Mesenchymal stem cell (in vitro differentiated cells and primary cell): ENCODE measurements at regions not wholly inside any gene's neighbourhood (a gene's known extent, or its start where the extent isn't known, plus 50 kb on each side); places are given as distances from the start of the nearest gene placed in this dataset.

ENCODE experiments used
- DNase-seq: peaks from one replicate; pipeline ENCODE4 v3.0.0-alpha.2; 2013
- H2AFZ ChIP-seq: one replicate; pipeline ENCODE4 v1.6.1; 2013; ENCODE audit warnings: low read depth, mild to moderate bottlenecking, control low read depth, inconsistent platforms, low read length, moderate library complexity
- H2AK5ac ChIP-seq: 2 replicates; pipeline ENCODE4 v1.6.1; 2013; ENCODE audit warnings: low read length, moderate library complexity, mild to moderate bottlenecking, inconsistent platforms; ENCODE audit not compliant: severe bottlenecking
- H2BK120ac ChIP-seq: one replicate; pipeline ENCODE4 v1.6.1; 2013; ENCODE audit warnings: low read depth, mild to moderate bottlenecking, inconsistent platforms, low read length, moderate library complexity
- H2BK12ac ChIP-seq, 2 experiments: one replicate each; pipeline ENCODE4 v1.6.1; 2013; ENCODE audit warnings: inconsistent platforms in 2 of 2, low read length in 2 of 2, mild to moderate bottlenecking in 2 of 2, moderate library complexity in 2 of 2, control low read depth in 1 of 2
- H2BK15ac ChIP-seq: one replicate; pipeline ENCODE4 v1.6.1; 2013; ENCODE audit warnings: mild to moderate bottlenecking, low read depth, inconsistent platforms; ENCODE audit not compliant: poor library complexity, severe bottlenecking
- H2BK5ac ChIP-seq: 2 replicates; pipeline ENCODE4 v1.6.1; 2013; ENCODE audit warnings: low read depth, mild to moderate bottlenecking, low read length, control low read depth, inconsistent platforms; ENCODE audit not compliant: poor library complexity, severe bottlenecking
- H3K14ac ChIP-seq, 2 experiments: one replicate each; pipeline ENCODE4 v1.6.1; 2013; ENCODE audit warnings: inconsistent platforms in 2 of 2, low read length in 2 of 2, control low read depth in 1 of 2, mild to moderate bottlenecking in 1 of 2, moderate library complexity in 1 of 2
- H3K18ac ChIP-seq, 2 experiments: one replicate each; pipeline ENCODE4 v1.6.1; 2013; ENCODE audit warnings: inconsistent platforms in 2 of 2, low read length in 2 of 2, control low read depth in 1 of 2, low read depth in 1 of 2, mild to moderate bottlenecking in 1 of 2
- H3K23ac ChIP-seq, 2 experiments: one replicate each; pipeline ENCODE4 v1.6.1; 2013; ENCODE audit warnings: inconsistent platforms in 2 of 2, low read length in 2 of 2, mild to moderate bottlenecking in 2 of 2, moderate library complexity in 2 of 2, control low read depth in 1 of 2
- H3K27ac ChIP-seq: 2 replicates; pipeline ENCODE4 v1.5.1; 2013; ENCODE audit warnings: mild to moderate bottlenecking, moderate library complexity, low read length, control low read depth, inconsistent platforms; ENCODE audit not compliant: poor library complexity, severe bottlenecking
- H3K27me3 ChIP-seq, 2 experiments: 2 replicates each; pipeline versions ENCODE4 v1.6.1 to v1.7.0; 2013; ENCODE audit warnings: low read length in 2 of 2, mild to moderate bottlenecking in 2 of 2, moderate library complexity in 2 of 2, control low read depth in 1 of 2, inconsistent platforms in 1 of 2; ENCODE audit not compliant: control insufficient read depth in 1 of 2, insufficient read depth in 1 of 2
- H3K36me3 ChIP-seq, 2 experiments: 2 replicates each; pipeline versions ENCODE4 v1.6.1 to v1.7.0; 2013; ENCODE audit warnings: low read length in 2 of 2, control low read depth in 1 of 2, inconsistent platforms in 1 of 2, low read depth in 1 of 2, mild to moderate bottlenecking in 1 of 2; ENCODE audit not compliant: insufficient read depth in 2 of 2, control insufficient read depth in 1 of 2
- H3K4ac ChIP-seq, 2 experiments: one replicate each; pipeline ENCODE4 v1.6.1; 2013; ENCODE audit warnings: inconsistent platforms in 2 of 2, low read length in 2 of 2, mild to moderate bottlenecking in 2 of 2, moderate library complexity in 2 of 2, control low read depth in 1 of 2, low read depth in 1 of 2
- H3K4me1 ChIP-seq: 2 replicates; pipeline ENCODE4 v1.6.1; 2013; ENCODE audit warnings: low read depth, low read length, control low read depth; ENCODE audit not compliant: control insufficient read depth, insufficient read depth
- H3K4me2 ChIP-seq: 2 replicates; pipeline ENCODE4 v1.6.1; 2013; ENCODE audit warnings: low read length, mild to moderate bottlenecking, inconsistent platforms; ENCODE audit not compliant: poor library complexity, severe bottlenecking
- H3K4me3 ChIP-seq, 2 experiments: 2 replicates each; pipeline versions ENCODE4 v1.5.1 to v1.7.0; 2013; ENCODE audit warnings: low read length in 2 of 2, mild to moderate bottlenecking in 2 of 2, control low read depth in 1 of 2, low read depth in 1 of 2; ENCODE audit not compliant: insufficient read depth in 1 of 2
- H3K79me1 ChIP-seq: replicated peaks from 2 replicates; pipeline ENCODE4 v1.6.1; 2013; ENCODE audit warnings: mild to moderate bottlenecking, control low read depth, low read length, inconsistent platforms; ENCODE audit not compliant: poor library complexity, severe bottlenecking
- H3K9ac ChIP-seq: 2 replicates; pipeline ENCODE4 v1.7.0; 2013; ENCODE audit warnings: mild to moderate bottlenecking, low read length, moderate library complexity
- H3K9me3 ChIP-seq: 2 replicates; pipeline ENCODE4 v1.7.0; 2013; ENCODE audit warnings: mild to moderate bottlenecking, low read length; ENCODE audit not compliant: control insufficient read depth
- H4K8ac ChIP-seq: one replicate; pipeline ENCODE4 v1.6.1; 2013; ENCODE audit warnings: inconsistent platforms, mild to moderate bottlenecking, low read length, moderate library complexity
- H4K91ac ChIP-seq: one replicate; pipeline ENCODE4 v1.6.1; 2013; ENCODE audit warnings: mild to moderate bottlenecking, low read length, inconsistent platforms
- WGBS: methylation state at CpG from one replicate; pipeline ENCODE4 v1.1.7; 2013; ENCODE audit warnings: mixed read lengths; 5-methylcytosine and 5-hydroxymethylcytosine counted together

- H2BK12ac ChIP-seq = no peak overlapping the region
- H2AFZ ChIP-seq = no peak overlapping the region
- H2BK15ac ChIP-seq = no peak overlapping the region
- H2AK5ac ChIP-seq = no peak overlapping the region
- no peak for DNase-seq
- H3K9ac ChIP-seq = no peak overlapping the region
- H3K9me3 ChIP-seq = peaks cover 5% of the 10 kb centered on the region
- no peak overlapping the region for H3K18ac ChIP-seq
- no peaks in the 10 kb centered on the region for H3K27me3 ChIP-seq
- H2BK120ac ChIP-seq = no peak overlapping the region
- H3K79me1 ChIP-seq = no peaks in the 10 kb centered on the region
- H4K8ac ChIP-seq = no peak overlapping the region
- WGBS = 63% methylated on average over 2 of the region's 2 CpGs
- no peak overlapping the region for H3K4ac ChIP-seq
- H3K36me3 ChIP-seq = no peaks in the 10 kb centered on the region
- H4K91ac ChIP-seq = no peak overlapping the region
- H3K27ac ChIP-seq = no peak overlapping the region
- no peak overlapping the region for H3K4me3 ChIP-seq
- H3K14ac ChIP-seq = no peak overlapping the region
- H3K4me2 ChIP-seq = no peak overlapping the region
- H2BK5ac ChIP-seq = no peak overlapping the region
- no peaks in the 10 kb centered on the region for H3K4me1 ChIP-seq
- no peak overlapping the region for H3K23ac ChIP-seq
Measured at GRCh38 chr2:14051401-14051800, 581.1 kb upstream of the LRATD1 start.

- Histone ChIP-seq H3K79me1 (no peaks in the 10 kb centered on the region), H4K8ac (no peak overlapping the region), H3K4ac (no peak overlapping the region), H3K14ac (no peak overlapping the region), H2BK120ac (no peak overlapping the region), H3K4me3 (no peak overlapping the region), H2BK12ac (no peak overlapping the region), H3K36me3 (no peaks in the 10 kb centered on the region), H2AFZ (no peak overlapping the region), H2AK5ac (no peak overlapping the region), H4K91ac (no peak overlapping the region), H3K18ac (no peak overlapping the region), H3K4me1 (no peaks in the 10 kb centered on the region), H3K9ac (no peak overlapping the region), H2BK15ac (no peak overlapping the region), H3K27me3 (no peaks in the 10 kb centered on the region), H3K4me2 (no peak overlapping the region), H3K27ac (no peak overlapping the region), H3K9me3 (peaks cover 5% of the 10 kb centered on the region), H2BK5ac (no peak overlapping the region), H3K23ac (no peak overlapping the region)
- 90% methylated on average over 3 of the region's 4 CpGs for WGBS
- no peak for DNase-seq
Measured at GRCh38 chr2:14053105-14053504, 579.4 kb upstream of the LRATD1 start.

GRCh38 chr2:14064346-14064745, 568.2 kb upstream of the LRATD1 start:
- H3K9ac ChIP-seq = no peak overlapping the region
- no peak overlapping the region for H3K27ac ChIP-seq
- peaks cover 4% of the 10 kb centered on the region for H3K9me3 ChIP-seq
- H2BK12ac ChIP-seq = no peak overlapping the region
- no peak overlapping the region for H2BK15ac ChIP-seq
- no peak overlapping the region for H3K18ac ChIP-seq
- no peaks in the 10 kb centered on the region for H3K27me3 ChIP-seq
- H2BK5ac ChIP-seq = no peak overlapping the region
- H3K4me2 ChIP-seq = no peak overlapping the region
- 50% methylated on average over 1 of the region's 2 CpGs for WGBS
- no peak overlapping the region for H3K4ac ChIP-seq
- no peak overlapping the region for H3K14ac ChIP-seq
- no peak overlapping the region for H2BK120ac ChIP-seq
- H3K4me3 ChIP-seq = no peak overlapping the region
- H3K4me1 ChIP-seq = no peaks in the 10 kb centered on the region
- H3K36me3 ChIP-seq = no peaks in the 10 kb centered on the region
- no peak overlapping the region for H3K23ac ChIP-seq
- no peak for DNase-seq
- H3K79me1 ChIP-seq = no peaks in the 10 kb centered on the region
- H4K8ac ChIP-seq = no peak overlapping the region
- H2AFZ ChIP-seq = no peak overlapping the region
- no peak overlapping the region for H4K91ac ChIP-seq
- H2AK5ac ChIP-seq = no peak overlapping the region

GRCh38 chr2:14072338-14072737, 560.2 kb upstream of the LRATD1 start:
- no CpG with 5 or more reads among the region's 1 CpG for WGBS
- H3K79me1 ChIP-seq = no peaks in the 10 kb centered on the region
- H2BK12ac ChIP-seq = no peak overlapping the region
- no peak overlapping the region for H4K91ac ChIP-seq
- no peaks in the 10 kb centered on the region for H3K27me3 ChIP-seq
- no peak overlapping the region for H4K8ac ChIP-seq
- H3K4me1 ChIP-seq = no peaks in the 10 kb centered on the region
- H3K9ac ChIP-seq = no peak overlapping the region
- H2AFZ ChIP-seq = no peak overlapping the region
- H3K27ac ChIP-seq = no peak overlapping the region
- no peaks in the 10 kb centered on the region for H3K36me3 ChIP-seq
- H3K4me3 ChIP-seq = no peak overlapping the region
- no peak for DNase-seq
- no peak overlapping the region for H3K18ac ChIP-seq
- H2AK5ac ChIP-seq = no peak overlapping the region
- no peak overlapping the region for H3K14ac ChIP-seq
- no peak overlapping the region for H3K4ac ChIP-seq
- no peak overlapping the region for H2BK15ac ChIP-seq
- no peak overlapping the region for H2BK120ac ChIP-seq
- no peak overlapping the region for H3K23ac ChIP-seq
- peaks cover 9% of the 10 kb centered on the region for H3K9me3 ChIP-seq
- H2BK5ac ChIP-seq = no peak overlapping the region
- H3K4me2 ChIP-seq = no peak overlapping the region
